ENCODE measurements at regions not wholly inside any gene's neighbourhood (a gene's known extent, or its start where the extent isn't known, plus 50 kb on each side); places are given as distances from the start of the nearest gene placed in this dataset.

GRCh38 chr11:42249956-42250355 lies 790.5 kb upstream of the LRRC4C start:
- Histone ChIP-seq H3K9me3 (ENCODE audit: severe bottlenecking) (no peaks in the 10 kb centered on the region), H3K27ac (ENCODE audit: poor library complexity, severe bottlenecking) (no peak overlapping the region), H3K36me3 (ENCODE audit: low read depth) (no peaks in the 10 kb centered on the region), H3K4me3 (ENCODE audit: severe bottlenecking) (no peak overlapping the region), H3K4me1 (ENCODE audit: insufficient read depth, poor library complexity, severe bottlenecking) (no peaks in the 10 kb centered on the region), H3K27me3 (ENCODE audit: insufficient read depth, poor library complexity, severe bottlenecking) (no peaks in the 10 kb centered on the region)
- DNase-seq (ENCODE audit: low spot score) = no peak
- no peak for ATAC-seq (ENCODE audit: low read depth)
- no peak for TF ChIP-seq CTCF (IDR thresholded peaks at IDR 0.05; ENCODE audit: poor library complexity, severe bottlenecking)

GRCh38 chr11:42251984-42252383 lies 792.5 kb upstream of the LRRC4C start:
- no peak overlapping the region for H3K27ac ChIP-seq (ENCODE audit: poor library complexity, severe bottlenecking)
- ATAC-seq (ENCODE audit: low read depth) = no peak
- no peaks in the 10 kb centered on the region for H3K36me3 ChIP-seq (ENCODE audit: low read depth)
- H3K27me3 ChIP-seq (ENCODE audit: insufficient read depth, poor library complexity, severe bottlenecking) = no peaks in the 10 kb centered on the region
- no peak overlapping the region for H3K4me3 ChIP-seq (ENCODE audit: severe bottlenecking)
- no peaks in the 10 kb centered on the region for H3K9me3 ChIP-seq (ENCODE audit: severe bottlenecking)
- DNase-seq (ENCODE audit: low spot score) = no peak
- H3K4me1 ChIP-seq (ENCODE audit: insufficient read depth, poor library complexity, severe bottlenecking) = no peaks in the 10 kb centered on the region
- TF ChIP-seq CTCF (IDR thresholded peaks at IDR 0.05; ENCODE audit: poor library complexity, severe bottlenecking) = no peak

GRCh38 chr11:42253156-42253555 lies 793.7 kb upstream of the LRRC4C start:
- ATAC-seq (ENCODE audit: low read depth) = no peak

GRCh38 chr11:42255906-42256305 lies 796.5 kb upstream of the LRRC4C start:
- H3K27ac ChIP-seq (ENCODE audit: poor library complexity, severe bottlenecking) = no peak overlapping the region
- no peak overlapping the region for H3K4me3 ChIP-seq (ENCODE audit: severe bottlenecking)
- no peaks in the 10 kb centered on the region for H3K27me3 ChIP-seq (ENCODE audit: insufficient read depth, poor library complexity, severe bottlenecking)
- no peaks in the 10 kb centered on the region for H3K4me1 ChIP-seq (ENCODE audit: insufficient read depth, poor library complexity, severe bottlenecking)
- H3K9me3 ChIP-seq (ENCODE audit: severe bottlenecking) = no peaks in the 10 kb centered on the region
- TF ChIP-seq CTCF (IDR thresholded peaks at IDR 0.05; ENCODE audit: poor library complexity, severe bottlenecking) = no peak
- DNase-seq (ENCODE audit: low spot score) (no peak), ATAC-seq (ENCODE audit: low read depth) (no peak)
- no peaks in the 10 kb centered on the region for H3K36me3 ChIP-seq (ENCODE audit: low read depth)

More at GRCh38 chr11:42253156-42253555, 793.7 kb upstream of the LRRC4C start:
- H3K27me3 ChIP-seq (ENCODE audit: insufficient read depth, poor library complexity, severe bottlenecking) = no peaks in the 10 kb centered on the region
- H3K4me3 ChIP-seq (ENCODE audit: severe bottlenecking) = no peak overlapping the region
- no peaks in the 10 kb centered on the region for H3K36me3 ChIP-seq (ENCODE audit: low read depth)
- DNase-seq (ENCODE audit: low spot score) = no peak
- H3K27ac ChIP-seq (ENCODE audit: poor library complexity, severe bottlenecking) = no peak overlapping the region
- no peaks in the 10 kb centered on the region for H3K4me1 ChIP-seq (ENCODE audit: insufficient read depth, poor library complexity, severe bottlenecking)
- no peak for TF ChIP-seq CTCF (IDR thresholded peaks at IDR 0.05; ENCODE audit: poor library complexity, severe bottlenecking)
- H3K9me3 ChIP-seq (ENCODE audit: severe bottlenecking) = no peaks in the 10 kb centered on the region

GRCh38 chr11:42257534-42257933 lies 798.1 kb upstream of the LRRC4C start:
- H3K27me3 ChIP-seq (ENCODE audit: insufficient read depth, poor library complexity, severe bottlenecking) = no peaks in the 10 kb centered on the region
- DNase-seq (ENCODE audit: low spot score) (no peak), ATAC-seq (ENCODE audit: low read depth) (no peak)
- H3K4me1 ChIP-seq (ENCODE audit: insufficient read depth, poor library complexity, severe bottlenecking) = no peaks in the 10 kb centered on the region
- no peaks in the 10 kb centered on the region for H3K9me3 ChIP-seq (ENCODE audit: severe bottlenecking)
- no peak for TF ChIP-seq CTCF (IDR thresholded peaks at IDR 0.05; ENCODE audit: poor library complexity, severe bottlenecking)
- no peaks in the 10 kb centered on the region for H3K36me3 ChIP-seq (ENCODE audit: low read depth)
- no peak overlapping the region for H3K4me3 ChIP-seq (ENCODE audit: severe bottlenecking)
- H3K27ac ChIP-seq (ENCODE audit: poor library complexity, severe bottlenecking) = no peak overlapping the region
